22Rv1 (cell line): ENCODE measurements at regions not wholly inside any gene's neighbourhood (a gene's known extent, or its start where the extent isn't known, plus 50 kb on each side); places are given as distances from the start of the nearest gene placed in this dataset.

ENCODE experiments used
- ZFX ChIP-seq: fragments of 450-650 bp; IDR thresholded peaks from 2 replicates; pipeline ENCODE4 v1.6.1; 2017; ENCODE audit warnings: antibody characterized with exemption, borderline replicate concordance
- TF ChIP-seq, protein P1 (sequence below): fragments of 450-650 bp; IDR thresholded peaks from 2 replicates; pipeline ENCODE4 v1.5.1; 2017; ENCODE audit warnings: mild to moderate bottlenecking

DNA sequence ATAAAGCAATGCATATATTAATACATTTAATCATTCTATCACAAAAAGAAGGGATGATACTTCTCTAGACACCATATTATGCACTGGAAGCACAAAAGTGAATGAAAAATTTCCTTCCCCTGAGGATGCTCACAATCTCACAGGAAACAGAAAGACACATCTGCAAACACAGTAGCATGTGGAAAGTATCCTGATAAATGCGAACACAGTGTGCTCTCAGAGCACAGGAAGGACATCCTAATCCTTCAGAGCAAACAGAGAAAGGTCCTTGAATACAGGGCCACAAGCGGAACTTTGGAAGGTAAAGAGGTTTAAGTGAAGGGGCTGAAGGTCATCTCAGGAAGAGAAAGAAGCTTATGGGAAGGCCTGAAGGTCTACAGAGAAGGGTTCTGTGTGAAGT is 524.6 kb upstream of the LRRC4C start:
- TF ChIP-seq, protein P1, sequence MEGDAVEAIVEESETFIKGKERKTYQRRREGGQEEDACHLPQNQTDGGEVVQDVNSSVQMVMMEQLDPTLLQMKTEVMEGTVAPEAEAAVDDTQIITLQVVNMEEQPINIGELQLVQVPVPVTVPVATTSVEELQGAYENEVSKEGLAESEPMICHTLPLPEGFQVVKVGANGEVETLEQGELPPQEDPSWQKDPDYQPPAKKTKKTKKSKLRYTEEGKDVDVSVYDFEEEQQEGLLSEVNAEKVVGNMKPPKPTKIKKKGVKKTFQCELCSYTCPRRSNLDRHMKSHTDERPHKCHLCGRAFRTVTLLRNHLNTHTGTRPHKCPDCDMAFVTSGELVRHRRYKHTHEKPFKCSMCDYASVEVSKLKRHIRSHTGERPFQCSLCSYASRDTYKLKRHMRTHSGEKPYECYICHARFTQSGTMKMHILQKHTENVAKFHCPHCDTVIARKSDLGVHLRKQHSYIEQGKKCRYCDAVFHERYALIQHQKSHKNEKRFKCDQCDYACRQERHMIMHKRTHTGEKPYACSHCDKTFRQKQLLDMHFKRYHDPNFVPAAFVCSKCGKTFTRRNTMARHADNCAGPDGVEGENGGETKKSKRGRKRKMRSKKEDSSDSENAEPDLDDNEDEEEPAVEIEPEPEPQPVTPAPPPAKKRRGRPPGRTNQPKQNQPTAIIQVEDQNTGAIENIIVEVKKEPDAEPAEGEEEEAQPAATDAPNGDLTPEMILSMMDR = no peak
- no peak for TF ChIP-seq ZFX
